Neural progenitor cell (in vitro differentiated cells): ENCODE measurements at regions not wholly inside any gene's neighbourhood (a gene's known extent, or its start where the extent isn't known, plus 50 kb on each side); places are given as distances from the start of the nearest gene placed in this dataset.

Experiments used
- EZH2phosphoT487 ChIP-seq: fragments of 200-600 bp; sonication (generic); IDR thresholded peaks from 2 replicates; pipeline ENCODE4 v1.6.1; 2017; ENCODE audit warnings: antibody characterized with exemption
- TF ChIP-seq, protein P1 (sequence below): fragments of 200-600 bp; sonication (generic); IDR thresholded peaks from 2 replicates; pipeline ENCODE4 v1.5.1; 2017; ENCODE audit warnings: antibody characterized with exemption, mild to moderate bottlenecking

DNA sequence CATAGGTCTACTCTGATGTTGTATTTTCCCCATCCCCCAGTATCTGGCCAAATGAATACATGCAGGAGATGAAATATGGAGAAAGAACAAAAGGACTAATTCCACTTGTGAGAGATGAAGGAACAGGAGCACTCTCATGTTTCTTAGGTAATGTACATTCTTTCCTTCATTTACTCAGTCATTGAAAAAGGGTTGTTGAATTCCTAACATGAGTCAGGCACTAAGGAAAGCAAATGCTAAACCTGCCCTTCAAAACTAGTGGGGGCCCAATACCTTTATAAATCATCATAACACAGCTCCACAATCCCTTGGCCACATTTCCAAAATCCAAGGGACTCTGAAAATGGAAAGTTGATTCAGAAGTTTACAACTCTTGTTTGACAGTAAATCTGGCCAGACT, 94.3 kb downstream of the DIRAS3 start:
- TF ChIP-seq, protein P1, sequence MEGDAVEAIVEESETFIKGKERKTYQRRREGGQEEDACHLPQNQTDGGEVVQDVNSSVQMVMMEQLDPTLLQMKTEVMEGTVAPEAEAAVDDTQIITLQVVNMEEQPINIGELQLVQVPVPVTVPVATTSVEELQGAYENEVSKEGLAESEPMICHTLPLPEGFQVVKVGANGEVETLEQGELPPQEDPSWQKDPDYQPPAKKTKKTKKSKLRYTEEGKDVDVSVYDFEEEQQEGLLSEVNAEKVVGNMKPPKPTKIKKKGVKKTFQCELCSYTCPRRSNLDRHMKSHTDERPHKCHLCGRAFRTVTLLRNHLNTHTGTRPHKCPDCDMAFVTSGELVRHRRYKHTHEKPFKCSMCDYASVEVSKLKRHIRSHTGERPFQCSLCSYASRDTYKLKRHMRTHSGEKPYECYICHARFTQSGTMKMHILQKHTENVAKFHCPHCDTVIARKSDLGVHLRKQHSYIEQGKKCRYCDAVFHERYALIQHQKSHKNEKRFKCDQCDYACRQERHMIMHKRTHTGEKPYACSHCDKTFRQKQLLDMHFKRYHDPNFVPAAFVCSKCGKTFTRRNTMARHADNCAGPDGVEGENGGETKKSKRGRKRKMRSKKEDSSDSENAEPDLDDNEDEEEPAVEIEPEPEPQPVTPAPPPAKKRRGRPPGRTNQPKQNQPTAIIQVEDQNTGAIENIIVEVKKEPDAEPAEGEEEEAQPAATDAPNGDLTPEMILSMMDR: no peak
- no peak for TF ChIP-seq EZH2phosphoT487
